PC-3 (cell line): ENCODE measurements at regions not wholly inside any gene's neighbourhood (a gene's known extent, or its start where the extent isn't known, plus 50 kb on each side); places are given as distances from the start of the nearest gene placed in this dataset.

Experiments
- ATAC-seq: fragments of 200-7000 bp; cut with Tn5 transposase; 2 replicates; pipeline ENCODE4 v1.9.1; 2020; ENCODE audit warnings: mild to moderate bottlenecking, moderate library complexity
- BruUV-seq: library from RNA; stranded (reverse); fragments of 400-500 nt; replicated peaks from 2 replicates; lab custom pipeline; 2021; lab: Mats Ljungman, UMichigan
- CTCF ChIA-PET: fragments of 300-600 bp; sonication (Branson Sonifier 250); formaldehyde crosslinking; loops from one replicate; lab custom pipeline; 2022; ENCODE audit warnings: antibody characterized with exemption; lab: Charles Lee
- POLR2A ChIA-PET: fragments of 300-600 bp; sonication (Branson Sonifier 250); formaldehyde crosslinking; loops from one replicate; lab custom pipeline; 2022; ENCODE audit warnings: antibody characterized with exemption; ENCODE audit not compliant: unreplicated experiment; lab: Charles Lee
- DNase-seq: peaks from one replicate; pipeline ENCODE4 v3.0.0-alpha.2; 2015
- H2AFZ ChIP-seq: fragments of 300-600 bp; sonication (generic); 2 replicates; pipeline ENCODE4 v1.6.0; 2016; ENCODE audit warnings: antibody characterized with exemption, low read length
- H3F3A ChIP-seq: fragments of 300-600 bp; sonication (generic); one replicate; pipeline ENCODE4 v1.6.0; 2017; ENCODE audit warnings: antibody characterized with exemption, low read length, control low read depth, mild to moderate bottlenecking; ENCODE audit not compliant: unreplicated experiment
- H3K27ac ChIP-seq: fragments of 300-600 bp; sonication (generic); 2 replicates; pipeline ENCODE4 v1.5.1; 2016; ENCODE audit warnings: mild to moderate bottlenecking, low read length
- H3K27me3 ChIP-seq: fragments of 300-600 bp; sonication (generic); 2 replicates; pipeline ENCODE4 v1.6.1; 2016; ENCODE audit warnings: low read length, mixed read lengths
- H3K36me3 ChIP-seq: fragments of 300-600 bp; sonication (generic); 2 replicates; pipeline ENCODE4 v1.6.1; 2016; ENCODE audit warnings: low read depth, mixed run types, low read length, mixed read lengths
- H3K4me1 ChIP-seq: fragments of 300-600 bp; sonication (generic); 2 replicates; pipeline ENCODE4 v1.5.1; 2016; ENCODE audit warnings: low read length; ENCODE audit not compliant: insufficient read depth
- H3K4me2 ChIP-seq: fragments of 300-600 bp; sonication (generic); 2 replicates; pipeline ENCODE4 v1.6.0; 2016; ENCODE audit warnings: low read length
- H3K4me3 ChIP-seq: fragments of 300-600 bp; sonication (generic); 2 replicates; pipeline ENCODE4 v1.5.1; 2016; ENCODE audit warnings: mild to moderate bottlenecking, low read length, mixed read lengths
- H3K79me2 ChIP-seq: fragments of 300-600 bp; sonication (generic); 2 replicates; pipeline ENCODE4 v1.6.1; 2017; ENCODE audit warnings: low read length, mixed read lengths
- H3K9ac ChIP-seq: fragments of 300-600 bp; sonication (generic); 2 replicates; pipeline ENCODE4 v1.6.0; 2016; ENCODE audit warnings: mild to moderate bottlenecking, low read length
- H3K9me2 ChIP-seq: fragments of 300-600 bp; sonication (generic); replicated peaks from 2 replicates; pipeline ENCODE4 v1.6.1; 2016; ENCODE audit warnings: mixed run types, low read length, mixed read lengths
- H3K9me3 ChIP-seq: fragments of 300-600 bp; sonication (generic); 2 replicates; pipeline ENCODE4 v1.6.1; 2016; ENCODE audit warnings: low read length, mixed read lengths
- H4K20me1 ChIP-seq: fragments of 300-600 bp; sonication (generic); 2 replicates; pipeline ENCODE4 v1.6.1; 2016; ENCODE audit warnings: low read length, mixed read lengths
- CTCF ChIP-seq: fragments of 300-600 bp; sonication (generic); conservative IDR thresholded peaks from 2 replicates; pipeline ENCODE4 v1.5.1; 2017; ENCODE audit warnings: antibody characterized with exemption, low read depth, mild to moderate bottlenecking, low read length
- EZH2 ChIP-seq: fragments of 300-600 bp; sonication (generic); IDR thresholded peaks from one replicate; pipeline ENCODE4 v1.6.1; 2017; ENCODE audit warnings: antibody characterized with exemption, mild to moderate bottlenecking, low read length; ENCODE audit not compliant: unreplicated experiment
- EZH2phosphoT487 ChIP-seq: fragments of 300-600 bp; sonication (generic); IDR thresholded peaks from 2 replicates; pipeline ENCODE4 v1.6.1; 2018; ENCODE audit warnings: mild to moderate bottlenecking, antibody characterized with exemption, low read length, borderline replicate concordance
- intact Hi-C: fragments of 100-400 bp; cut with micrococcal nuclease; formaldehyde crosslinking; loops from 2 replicates; pipeline ENCODE4 v1.9.0; 2023

- H3K9me2 ChIP-seq, result no peaks in the 10 kb centered on the region
- ATAC-seq (no peak), DNase-seq (peak; percentile 7)
- no peak overlapping the region for H3K9ac ChIP-seq
- CTCF ChIA-PET, result no interaction called here
- no peak overlapping the region for H3K4me3 ChIP-seq
- no peaks in the 10 kb centered on the region for H3K9me3 ChIP-seq
- TF ChIP-seq CTCF, result no peak
- no peak for TF ChIP-seq EZH2phosphoT487
- TF ChIP-seq EZH2, result no peak
- no peak overlapping the region for H2AFZ ChIP-seq
- intact Hi-C loops, result no loop called here
- no peak overlapping the region for H3K27ac ChIP-seq
- H3K36me3 ChIP-seq, result no peaks in the 10 kb centered on the region
- H4K20me1 ChIP-seq, result no peaks in the 10 kb centered on the region
- POLR2A ChIA-PET, result no interaction called here
- no peak overlapping the region for H3K4me2 ChIP-seq
- no peaks in the 10 kb centered on the region for H3K27me3 ChIP-seq
- no peaks in the 10 kb centered on the region for H3F3A ChIP-seq
- H3K79me2 ChIP-seq, result no peaks in the 10 kb centered on the region
- H3K4me1 ChIP-seq, result no peaks in the 10 kb centered on the region
- BruUV-seq, result no TSS peak
These were observed 200.9 kb upstream of the HS3ST5 start for GRCh38 chr6:114543696-114544095.

- H2AFZ ChIP-seq, result no peak overlapping the region
- no peaks in the 10 kb centered on the region for H4K20me1 ChIP-seq
- H3K4me3 ChIP-seq, result no peak overlapping the region
- ATAC-seq, result no peak
- no peaks in the 10 kb centered on the region for H3K4me1 ChIP-seq
- H3K9me3 ChIP-seq, result no peaks in the 10 kb centered on the region
- H3K9me2 ChIP-seq, result no peaks in the 10 kb centered on the region
- H3K27me3 ChIP-seq, result no peaks in the 10 kb centered on the region
- no peaks in the 10 kb centered on the region for H3F3A ChIP-seq
- no peak overlapping the region for H3K4me2 ChIP-seq
- no peaks in the 10 kb centered on the region for H3K36me3 ChIP-seq
- no peak overlapping the region for H3K9ac ChIP-seq
- BruUV-seq, result no TSS peak
- CTCF ChIA-PET, result no interaction called here
- DNase-seq, result no peak
- no peak overlapping the region for H3K27ac ChIP-seq
- TF ChIP-seq EZH2phosphoT487, result no peak
- TF ChIP-seq CTCF, result no peak
- TF ChIP-seq EZH2, result no peak
- no peaks in the 10 kb centered on the region for H3K79me2 ChIP-seq
- intact Hi-C loops, result no loop called here
- POLR2A ChIA-PET, result no interaction called here
These were observed 199.0 kb upstream of the HS3ST5 start for GRCh38 chr6:114541794-114542193.

GRCh38 chr6:114537977-114538376, 195.2 kb upstream of the HS3ST5 start:
- Histone ChIP-seq H3K27ac (no peak overlapping the region), H3K9me3 (no peaks in the 10 kb centered on the region), H3K27me3 (no peaks in the 10 kb centered on the region), H3F3A (no peaks in the 10 kb centered on the region), H2AFZ (no peak overlapping the region), H3K4me2 (no peak overlapping the region), H3K36me3 (no peaks in the 10 kb centered on the region), H3K9me2 (no peaks in the 10 kb centered on the region), H3K4me1 (no peaks in the 10 kb centered on the region), H4K20me1 (no peaks in the 10 kb centered on the region), H3K9ac (no peak overlapping the region), H3K4me3 (no peak overlapping the region), H3K79me2 (no peaks in the 10 kb centered on the region)
- BruUV-seq, result no TSS peak
- ATAC-seq (no peak), DNase-seq (no peak)
- CTCF ChIA-PET, result no interaction called here
- intact Hi-C loops, result no loop called here
- TF ChIP-seq EZH2phosphoT487 (no peak), EZH2 (no peak), CTCF (no peak)
- POLR2A ChIA-PET, result no interaction called here
